HEK293 (cell line): ENCODE measurements at regions not wholly inside any gene's neighbourhood (a gene's known extent, or its start where the extent isn't known, plus 50 kb on each side); places are given as distances from the start of the nearest gene placed in this dataset.

Experiments used
- EGR2 ChIP-seq: fragments of 450-650 bp; formaldehyde crosslinking; IDR thresholded peaks from 2 replicates; pipeline ENCODE4 v1.5.1; 2016; ENCODE audit warnings: low read depth, missing biosample characterization, missing genetic modification characterization
- YY1 ChIP-seq: fragments of 450-650 bp; formaldehyde crosslinking; IDR thresholded peaks from 2 replicates; pipeline ENCODE4 v1.5.1; 2018; ENCODE audit warnings: missing biosample characterization, missing genetic modification characterization
- ZBTB21 ChIP-seq: fragments of 450-650 bp; formaldehyde crosslinking; IDR thresholded peaks from 2 replicates; pipeline ENCODE4 v1.5.1; 2017; ENCODE audit warnings: missing biosample characterization, missing genetic modification characterization
- ZNF121 ChIP-seq: fragments of 450-650 bp; formaldehyde crosslinking; IDR thresholded peaks from 2 replicates; pipeline ENCODE4 v1.5.1; 2016; ENCODE audit warnings: missing biosample characterization, missing genetic modification characterization
- ZNF175 ChIP-seq: fragments of 450-650 bp; formaldehyde crosslinking; IDR thresholded peaks from 2 replicates; pipeline ENCODE4 v1.5.1; 2016; ENCODE audit warnings: missing biosample characterization, missing genetic modification characterization
- TF ChIP-seq, protein P1 (sequence below): fragments of 450-650 bp; formaldehyde crosslinking; IDR thresholded peaks from 2 replicates; pipeline ENCODE4 v1.5.1; 2016; ENCODE audit warnings: missing biosample characterization, missing genetic modification characterization
- TF ChIP-seq, protein P2 (sequence below): fragments of 450-650 bp; formaldehyde crosslinking; IDR thresholded peaks from 2 replicates; pipeline ENCODE4 v1.5.1; 2017; ENCODE audit warnings: missing biosample characterization, mild to moderate bottlenecking, missing genetic modification characterization, moderate library complexity

DNA sequence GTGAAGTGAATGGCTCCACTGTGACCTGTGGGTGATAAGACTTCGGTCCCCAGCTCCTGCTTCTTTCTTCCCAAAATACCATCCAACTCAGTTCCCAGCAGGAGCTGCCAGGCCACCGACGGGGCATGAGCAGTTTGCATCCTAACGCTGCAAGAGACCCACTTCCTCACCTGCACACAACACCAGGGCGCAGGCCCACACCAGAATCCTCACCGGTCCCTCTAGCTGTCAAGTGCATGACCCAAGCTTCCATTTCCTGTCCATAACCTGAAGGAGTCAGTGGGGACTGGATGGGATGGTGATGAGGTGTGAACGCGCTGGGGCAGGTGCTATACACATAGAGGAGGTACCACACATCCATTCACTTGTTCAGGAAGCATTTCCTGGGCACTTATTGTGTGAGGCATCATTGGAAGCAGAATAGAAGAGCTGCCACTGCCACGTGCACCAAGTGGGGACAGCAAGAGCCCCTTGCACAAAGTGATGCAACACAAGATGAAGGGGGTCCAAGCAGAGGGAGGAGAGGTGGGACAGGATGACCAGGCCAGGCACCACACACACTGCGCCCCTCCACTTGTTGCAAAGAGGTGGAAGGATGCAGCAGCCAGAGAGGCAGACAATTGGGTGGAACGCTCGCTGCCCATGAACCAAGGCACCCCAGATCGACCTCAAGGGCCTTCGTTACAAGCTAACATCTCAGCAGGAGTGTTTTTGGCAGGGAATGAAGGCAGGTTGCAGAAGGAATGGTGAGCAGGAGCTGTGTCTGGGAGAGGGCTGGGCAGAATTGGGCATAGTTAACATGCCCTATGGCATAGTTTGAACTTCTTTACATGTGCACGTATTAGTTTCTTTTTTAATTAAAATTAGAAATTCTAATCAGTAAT lies 605.8 kb upstream of the MGMT start:
- TF ChIP-seq, protein P1, sequence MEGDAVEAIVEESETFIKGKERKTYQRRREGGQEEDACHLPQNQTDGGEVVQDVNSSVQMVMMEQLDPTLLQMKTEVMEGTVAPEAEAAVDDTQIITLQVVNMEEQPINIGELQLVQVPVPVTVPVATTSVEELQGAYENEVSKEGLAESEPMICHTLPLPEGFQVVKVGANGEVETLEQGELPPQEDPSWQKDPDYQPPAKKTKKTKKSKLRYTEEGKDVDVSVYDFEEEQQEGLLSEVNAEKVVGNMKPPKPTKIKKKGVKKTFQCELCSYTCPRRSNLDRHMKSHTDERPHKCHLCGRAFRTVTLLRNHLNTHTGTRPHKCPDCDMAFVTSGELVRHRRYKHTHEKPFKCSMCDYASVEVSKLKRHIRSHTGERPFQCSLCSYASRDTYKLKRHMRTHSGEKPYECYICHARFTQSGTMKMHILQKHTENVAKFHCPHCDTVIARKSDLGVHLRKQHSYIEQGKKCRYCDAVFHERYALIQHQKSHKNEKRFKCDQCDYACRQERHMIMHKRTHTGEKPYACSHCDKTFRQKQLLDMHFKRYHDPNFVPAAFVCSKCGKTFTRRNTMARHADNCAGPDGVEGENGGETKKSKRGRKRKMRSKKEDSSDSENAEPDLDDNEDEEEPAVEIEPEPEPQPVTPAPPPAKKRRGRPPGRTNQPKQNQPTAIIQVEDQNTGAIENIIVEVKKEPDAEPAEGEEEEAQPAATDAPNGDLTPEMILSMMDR (tag by site-specific recombination), result no peak
- TF ChIP-seq ZNF175 (no peak), ZBTB21 (tag by site-specific recombination) (no peak), EGR2 (tag by site-specific recombination) (no peak), YY1 (tag by site-specific recombination) (no peak), ZNF121 (tag by site-specific recombination) (no peak)
- TF ChIP-seq, protein P2, sequence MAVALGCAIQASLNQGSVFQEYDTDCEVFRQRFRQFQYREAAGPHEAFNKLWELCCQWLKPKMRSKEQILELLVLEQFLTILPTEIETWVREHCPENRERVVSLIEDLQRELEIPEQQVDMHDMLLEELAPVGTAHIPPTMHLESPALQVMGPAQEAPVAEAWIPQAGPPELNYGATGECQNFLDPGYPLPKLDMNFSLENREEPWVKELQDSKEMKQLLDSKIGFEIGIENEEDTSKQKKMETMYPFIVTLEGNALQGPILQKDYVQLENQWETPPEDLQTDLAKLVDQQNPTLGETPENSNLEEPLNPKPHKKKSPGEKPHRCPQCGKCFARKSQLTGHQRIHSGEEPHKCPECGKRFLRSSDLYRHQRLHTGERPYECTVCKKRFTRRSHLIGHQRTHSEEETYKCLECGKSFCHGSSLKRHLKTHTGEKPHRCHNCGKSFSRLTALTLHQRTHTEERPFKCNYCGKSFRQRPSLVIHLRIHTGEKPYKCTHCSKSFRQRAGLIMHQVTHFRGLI, result no peak
